Panc1 (cell line): ENCODE measurements at regions not wholly inside any gene's neighbourhood (a gene's known extent, or its start where the extent isn't known, plus 50 kb on each side); places are given as distances from the start of the nearest gene placed in this dataset.

ENCODE experiments used
- CTCF ChIP-seq: fragments of 450-650 bp; IDR thresholded peaks from 2 replicates; pipeline ENCODE4 v1.5.1; 2017; ENCODE audit warnings: mild to moderate bottlenecking
- POLR2AphosphoS5 ChIP-seq: IDR thresholded peaks from 2 replicates; pipeline ENCODE4 v1.6.1; 2012; ENCODE audit warnings: mild to moderate bottlenecking, low read depth, low read length, moderate library complexity
- SIN3A ChIP-seq: IDR thresholded peaks from 2 replicates; pipeline ENCODE4 v1.6.1; 2012; ENCODE audit warnings: low read depth, mild to moderate bottlenecking, low read length, moderate library complexity, borderline replicate concordance; ENCODE audit not compliant: insufficient read depth

GRCh38 chr3:194245474-194245873, 105.7 kb downstream of the CPN2 start:
- TF ChIP-seq CTCF (no peak), POLR2AphosphoS5 (no peak), SIN3A (no peak)
